Activated naive CD8-positive, alpha-beta T cell treated with anti-CD3 and anti-CD28 coated beads, Interleukin-2, amount 10 ng/mL, durations not matched to agents 7 days and 5 days (primary cell): ENCODE measurements at regions not wholly inside any gene's neighbourhood (a gene's known extent, or its start where the extent isn't known, plus 50 kb on each side); places are given as distances from the start of the nearest gene placed in this dataset.
"Not testable (repeated sequence)": the region's sequence is repeated elsewhere in the genome, so short reads cannot be mapped to it uniquely, and the experiment has no call there.

Experiments
- ATAC-seq: fragments of 150-1000 bp; cut with Tn5 transposase; one replicate; pipeline ENCODE4 v1.10.0; 2021; ENCODE audit warnings: low read depth, moderate library complexity
- POLR2A ChIA-PET: fragments of 350-600 bp; sonication (Branson Sonifier 250); formaldehyde crosslinking; loops from one replicate; lab custom pipeline; 2021; ENCODE audit warnings: antibody characterized with exemption; lab: Charles Lee
- DNase-seq: peaks from one replicate; pipeline ENCODE4 v3.0.0; 2021
- H3K27ac Mint-ChIP-seq: one replicate; pipeline ENCODE4 v1.8.0; 2022; ENCODE audit warnings: mild to moderate bottlenecking, mixed read lengths
- H3K27me3 Mint-ChIP-seq: one replicate; pipeline ENCODE4 v1.8.0; 2022; ENCODE audit warnings: mild to moderate bottlenecking, moderate library complexity, mixed read lengths
- H3K36me3 Mint-ChIP-seq: one replicate; pipeline ENCODE4 v1.8.0; 2021; ENCODE audit warnings: mild to moderate bottlenecking, mixed read lengths
- H3K4me1 Mint-ChIP-seq: one replicate; pipeline ENCODE4 v1.8.0; 2021; ENCODE audit warnings: mixed read lengths
- H3K4me3 Mint-ChIP-seq: one replicate; pipeline ENCODE4 v1.8.0; 2022; ENCODE audit warnings: mild to moderate bottlenecking, moderate library complexity, mixed read lengths
- H3K9me3 Mint-ChIP-seq: one replicate; pipeline ENCODE4 v1.8.0; 2021; ENCODE audit warnings: mixed read lengths

- ATAC-seq (no peak), DNase-seq (no peak)
- no peaks in the 10 kb centered on the region for H3K9me3 Mint-ChIP-seq
- no peak overlapping the region for H3K4me3 Mint-ChIP-seq
- no peaks in the 10 kb centered on the region for H3K4me1 Mint-ChIP-seq
- H3K36me3 Mint-ChIP-seq: no peaks in the 10 kb centered on the region
- peaks cover 3% of the 10 kb centered on the region for H3K27me3 Mint-ChIP-seq
- no peak overlapping the region for H3K27ac Mint-ChIP-seq
- POLR2A ChIA-PET: no interaction called here
Measured at GRCh38 chr5:6243706-6244338, 134.5 kb downstream of the MED10 start.

GRCh38 chr5:6241056-6241455, 137.3 kb downstream of the MED10 start:
- DNase-seq, ATAC-seq, H3K4me3 Mint-ChIP-seq, H3K27me3 Mint-ChIP-seq, POLR2A ChIA-PET, H3K27ac Mint-ChIP-seq, H3K4me1 Mint-ChIP-seq, H3K36me3 Mint-ChIP-seq, H3K9me3 Mint-ChIP-seq: not testable (repeated sequence)

GRCh38 chr5:6236858-6237481, 141.4 kb downstream of the MED10 start:
- H3K4me1 Mint-ChIP-seq: no peaks in the 10 kb centered on the region
- peaks cover 8% of the 10 kb centered on the region for H3K27me3 Mint-ChIP-seq
- DNase-seq: no peak
- POLR2A ChIA-PET: no interaction called here
- H3K9me3 Mint-ChIP-seq: no peaks in the 10 kb centered on the region
- H3K27ac Mint-ChIP-seq: no peak overlapping the region
- no peaks in the 10 kb centered on the region for H3K36me3 Mint-ChIP-seq
- ATAC-seq: no peak
- no peak overlapping the region for H3K4me3 Mint-ChIP-seq

DNA sequence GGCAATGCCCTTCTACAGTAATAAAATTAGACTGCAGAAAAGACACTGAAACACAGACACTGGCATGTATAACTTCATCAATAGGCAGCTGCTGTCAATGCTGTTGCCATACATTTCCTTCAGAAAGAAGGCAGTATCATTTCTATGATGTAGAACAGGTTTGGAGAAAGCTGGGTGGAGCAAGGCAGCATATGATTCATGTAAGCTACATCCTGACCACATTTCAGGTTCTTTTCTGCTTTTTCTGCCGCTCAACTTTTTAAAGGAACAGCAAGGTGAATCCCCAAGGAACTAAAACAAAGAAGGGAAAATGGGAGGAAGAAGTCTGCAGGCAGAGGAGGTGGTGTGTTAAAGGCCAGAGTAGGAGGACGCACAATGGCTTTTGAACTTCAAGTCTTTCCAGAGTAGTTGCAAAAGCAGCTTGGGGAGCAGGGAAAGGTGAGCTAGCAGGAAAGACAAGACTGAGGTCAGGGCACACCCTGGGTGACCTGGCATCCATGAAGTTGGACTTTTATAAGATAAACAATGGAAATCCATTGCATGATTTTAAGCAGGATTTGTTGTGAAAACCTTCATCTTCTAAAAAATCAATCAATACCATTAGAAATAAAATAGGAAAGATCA, 142.1 kb downstream of the MED10 start:
- POLR2A ChIA-PET: no interaction called here
- no peak for ATAC-seq
- H3K27ac Mint-ChIP-seq: no peak overlapping the region

GRCh38 chr5:6235726-6236125, 142.6 kb downstream of the MED10 start:
- H3K4me1 Mint-ChIP-seq: no peaks in the 10 kb centered on the region
- DNase-seq: no peak
- H3K27ac Mint-ChIP-seq: no peak overlapping the region
- POLR2A ChIA-PET: no interaction called here
- peaks cover 7% of the 10 kb centered on the region for H3K27me3 Mint-ChIP-seq
- ATAC-seq: no peak
- H3K9me3 Mint-ChIP-seq: no peaks in the 10 kb centered on the region
- no peak overlapping the region for H3K4me3 Mint-ChIP-seq
- no peaks in the 10 kb centered on the region for H3K36me3 Mint-ChIP-seq

More for the DNA sequence above, 142.1 kb downstream of the MED10 start:
- H3K36me3 Mint-ChIP-seq: no peaks in the 10 kb centered on the region
- no peaks in the 10 kb centered on the region for H3K4me1 Mint-ChIP-seq
- no peak overlapping the region for H3K4me3 Mint-ChIP-seq
- no peaks in the 10 kb centered on the region for H3K9me3 Mint-ChIP-seq
- no peak for DNase-seq
- H3K27me3 Mint-ChIP-seq: peaks cover 6% of the 10 kb centered on the region

DNA sequence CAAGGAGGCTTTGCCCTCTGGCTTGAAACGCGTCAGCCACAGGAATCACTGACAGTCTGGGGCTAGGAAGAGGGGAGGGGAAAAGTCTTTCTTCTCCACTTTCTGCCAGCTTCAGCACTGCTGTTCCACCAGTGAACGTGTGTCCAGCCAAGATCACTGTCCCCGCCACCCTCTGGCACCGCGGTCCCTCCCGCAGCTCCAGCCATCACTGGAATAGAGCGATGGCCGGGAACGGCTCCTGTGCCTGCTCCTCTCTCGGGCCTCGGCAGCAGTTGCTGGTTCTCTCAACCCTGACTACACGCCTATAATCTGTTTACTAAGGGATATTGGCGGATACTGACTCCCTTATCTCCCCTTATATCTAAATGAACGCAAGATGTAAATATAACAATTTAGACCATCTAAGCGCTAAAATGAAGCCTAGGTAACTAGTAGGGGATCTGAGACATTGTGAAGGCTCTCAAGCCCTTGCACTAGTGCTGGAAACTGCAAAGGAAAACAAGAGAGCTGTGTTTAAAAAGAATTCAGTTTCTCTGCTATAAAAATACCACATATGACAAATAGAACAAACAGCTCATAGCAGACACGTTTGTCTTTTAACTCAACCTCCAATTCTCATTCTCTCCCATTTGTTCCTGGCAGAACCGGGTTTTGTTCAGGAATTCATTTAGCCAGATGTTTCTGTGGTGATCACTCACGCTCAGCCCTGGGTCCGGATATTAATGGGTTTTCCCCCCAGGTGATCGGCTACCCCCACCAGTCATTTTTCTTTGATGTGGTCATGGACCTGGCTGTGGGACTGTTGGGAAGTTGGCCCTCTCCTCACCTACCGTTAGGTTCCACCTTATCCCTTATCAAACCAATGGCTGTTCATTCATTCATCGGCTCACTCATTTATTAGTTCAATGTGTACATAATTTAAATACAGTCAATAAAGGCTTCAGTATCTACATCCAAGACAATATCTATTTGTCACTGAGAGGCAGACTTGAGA, 149.8 kb downstream of the MED10 start:
- POLR2A ChIA-PET: no interaction called here
- DNase-seq: no peak
- Mint-ChIP-seq H3K36me3 (no peaks in the 10 kb centered on the region), H3K4me3 (no peak overlapping the region), H3K27ac (no peak overlapping the region), H3K27me3 (peaks cover 12% of the 10 kb centered on the region), H3K9me3 (no peaks in the 10 kb centered on the region), H3K4me1 (no peaks in the 10 kb centered on the region)
- no peak for ATAC-seq

DNA sequence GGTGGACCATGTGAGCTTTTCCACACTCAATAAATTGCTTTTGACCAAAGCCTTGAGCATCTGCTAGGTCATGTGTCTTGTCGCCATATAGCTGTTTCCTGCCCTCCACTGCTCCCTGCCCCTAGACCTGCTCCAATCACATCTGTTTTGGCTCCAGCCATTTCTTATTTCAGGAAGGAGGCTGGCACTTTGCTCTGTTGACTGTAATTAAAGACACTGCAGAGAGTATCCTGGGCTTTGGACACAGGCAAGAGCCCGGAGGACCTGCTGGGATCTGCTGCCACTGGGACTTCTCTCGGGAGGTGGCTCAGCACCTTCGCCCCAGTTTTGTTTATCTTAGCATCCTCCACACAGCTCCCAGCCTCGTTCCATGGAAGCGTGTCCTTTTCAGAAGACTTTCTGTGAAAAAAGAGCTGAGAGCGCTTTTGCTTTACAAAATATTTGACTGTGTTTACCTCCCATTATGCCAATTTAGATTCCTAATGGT, 153.2 kb downstream of the MED10 start:
- Mint-ChIP-seq H3K27ac (no peak overlapping the region), H3K27me3 (no peaks in the 10 kb centered on the region), H3K4me1 (no peaks in the 10 kb centered on the region), H3K9me3 (no peaks in the 10 kb centered on the region), H3K4me3 (no peak overlapping the region), H3K36me3 (no peaks in the 10 kb centered on the region)
- DNase-seq (no peak), ATAC-seq (no peak)
- POLR2A ChIA-PET: no interaction called here

DNA sequence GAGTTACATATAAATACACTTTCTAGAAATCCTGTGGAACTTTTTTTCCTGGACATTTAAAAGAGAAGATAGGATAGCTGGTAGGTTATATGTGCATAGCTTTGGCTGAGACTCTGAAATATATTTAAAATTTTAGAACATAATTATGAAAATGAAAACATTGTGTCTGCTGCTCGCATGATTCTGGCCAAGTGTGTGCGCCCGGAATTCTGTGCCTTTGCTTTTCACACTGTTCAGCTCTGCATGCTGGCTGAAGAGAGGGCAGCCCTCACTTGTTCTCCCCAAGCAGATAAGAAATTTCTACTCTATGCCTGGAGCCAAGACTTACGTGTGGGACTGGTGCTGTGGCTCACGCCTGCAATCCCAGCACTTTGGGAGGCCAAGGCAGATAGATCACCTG, 153.9 kb downstream of the MED10 start:
- DNase-seq (no peak), ATAC-seq (no peak)
- Mint-ChIP-seq H3K4me3 (no peak overlapping the region), H3K9me3 (no peaks in the 10 kb centered on the region), H3K4me1 (no peaks in the 10 kb centered on the region), H3K27ac (no peak overlapping the region), H3K27me3 (no peaks in the 10 kb centered on the region), H3K36me3 (no peaks in the 10 kb centered on the region)
- POLR2A ChIA-PET: no interaction called here

GRCh38 chr5:6222899-6223298, 155.4 kb downstream of the MED10 start:
- DNase-seq: no peak
- no peaks in the 10 kb centered on the region for H3K36me3 Mint-ChIP-seq
- POLR2A ChIA-PET: no interaction called here
- no peaks in the 10 kb centered on the region for H3K9me3 Mint-ChIP-seq
- H3K27me3 Mint-ChIP-seq: no peaks in the 10 kb centered on the region
- H3K4me3 Mint-ChIP-seq: no peak overlapping the region
- H3K27ac Mint-ChIP-seq: no peak overlapping the region
- ATAC-seq: no peak
- no peaks in the 10 kb centered on the region for H3K4me1 Mint-ChIP-seq

- no peak for DNase-seq
- H3K4me3 Mint-ChIP-seq: no peak overlapping the region
- H3K9me3 Mint-ChIP-seq: no peaks in the 10 kb centered on the region
- POLR2A ChIA-PET: no interaction called here
- H3K4me1 Mint-ChIP-seq: no peaks in the 10 kb centered on the region
- no peaks in the 10 kb centered on the region for H3K36me3 Mint-ChIP-seq
- no peak overlapping the region for H3K27ac Mint-ChIP-seq
- no peaks in the 10 kb centered on the region for H3K27me3 Mint-ChIP-seq
- no peak for ATAC-seq
Measured at GRCh38 chr5:6222121-6222520, 156.2 kb downstream of the MED10 start.

- ATAC-seq: no peak
- POLR2A ChIA-PET: no interaction called here
- H3K9me3 Mint-ChIP-seq: no peaks in the 10 kb centered on the region
- H3K27ac Mint-ChIP-seq: no peak overlapping the region
- H3K4me3 Mint-ChIP-seq: no peak overlapping the region
- no peaks in the 10 kb centered on the region for H3K27me3 Mint-ChIP-seq
- H3K36me3 Mint-ChIP-seq: no peaks in the 10 kb centered on the region
- no peaks in the 10 kb centered on the region for H3K4me1 Mint-ChIP-seq
- DNase-seq: no peak
Measured at GRCh38 chr5:6221141-6221626, 157.2 kb downstream of the MED10 start.

DNA sequence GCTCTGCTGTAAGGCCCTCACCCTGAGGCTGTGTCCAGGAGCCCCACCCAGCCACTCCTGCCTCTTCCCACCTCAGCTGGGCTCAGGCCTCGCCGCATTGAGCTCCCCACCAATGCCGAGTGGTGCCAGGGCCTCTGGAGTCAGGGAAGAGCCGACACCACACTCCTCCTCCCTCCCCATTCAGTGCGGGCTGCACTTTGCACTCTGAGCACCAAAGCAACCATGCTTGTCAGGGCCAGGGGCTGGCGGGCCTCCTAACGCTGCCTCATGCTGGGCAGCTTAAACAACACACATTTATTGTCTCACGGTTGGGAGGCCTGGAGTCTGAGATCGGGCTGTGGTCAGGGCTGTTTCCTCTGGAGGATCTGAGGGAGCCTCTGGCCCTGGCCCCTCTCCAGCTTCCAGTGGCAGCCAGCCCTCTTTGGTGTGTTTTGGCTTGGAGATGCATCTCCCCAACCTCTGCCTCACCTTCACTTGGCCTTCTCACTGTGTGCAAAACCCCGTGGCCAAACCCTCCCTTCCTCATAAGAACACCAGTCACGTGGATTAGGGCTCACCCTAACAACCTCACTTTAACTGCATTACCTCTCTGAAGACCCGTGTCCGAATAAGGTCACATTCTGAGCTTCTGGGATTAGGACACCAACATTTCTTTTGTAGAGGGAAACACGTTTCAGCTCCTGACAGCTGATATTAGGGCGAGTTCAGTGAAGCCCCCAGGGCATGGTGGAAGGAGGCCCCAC, 157.8 kb downstream of the MED10 start:
- no peak for ATAC-seq
- POLR2A ChIA-PET: no interaction called here
- Mint-ChIP-seq H3K4me3 (no peak overlapping the region), H3K9me3 (no peaks in the 10 kb centered on the region), H3K27ac (no peak overlapping the region), H3K27me3 (no peaks in the 10 kb centered on the region), H3K4me1 (no peaks in the 10 kb centered on the region), H3K36me3 (no peaks in the 10 kb centered on the region)
- no peak for DNase-seq

DNA sequence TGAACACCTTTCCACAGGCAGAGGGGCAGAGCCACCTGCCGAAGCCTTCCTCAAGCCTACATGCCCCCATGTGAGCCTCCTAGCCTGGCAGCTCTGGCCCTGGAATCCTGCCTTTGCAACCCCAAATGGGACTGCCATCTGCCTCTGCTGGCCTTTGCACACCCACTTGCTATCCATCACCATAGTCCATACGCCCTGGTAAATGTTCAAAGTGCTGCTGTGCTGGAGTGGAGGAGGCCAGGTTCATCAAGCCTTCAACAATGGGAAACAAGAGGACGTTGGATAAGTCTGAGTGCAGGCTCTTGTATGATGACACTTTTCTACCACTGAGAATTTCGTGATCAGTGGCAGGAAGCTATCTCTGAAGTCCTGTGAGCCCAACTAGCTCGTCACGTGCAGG, 159.8 kb downstream of the MED10 start:
- H3K4me3 Mint-ChIP-seq: no peak overlapping the region
- H3K4me1 Mint-ChIP-seq: no peaks in the 10 kb centered on the region
- POLR2A ChIA-PET: no interaction called here
- no peaks in the 10 kb centered on the region for H3K9me3 Mint-ChIP-seq
- H3K27ac Mint-ChIP-seq: no peak overlapping the region
- no peak for DNase-seq
- no peak for ATAC-seq
- no peaks in the 10 kb centered on the region for H3K36me3 Mint-ChIP-seq
- no peaks in the 10 kb centered on the region for H3K27me3 Mint-ChIP-seq
